Endothelial cell of umbilical vein (primary cell): ENCODE measurements at regions not wholly inside any gene's neighbourhood (a gene's known extent, or its start where the extent isn't known, plus 50 kb on each side); places are given as distances from the start of the nearest gene placed in this dataset.

Experiments used
- BruUV-seq: library from RNA; stranded (reverse); fragments of 400-500 nt; replicated peaks from 2 replicates; lab custom pipeline; 2021; lab: Mats Ljungman, UMichigan
- CTCF ChIA-PET: fragments of 300-600, 350-600 bp; sonication (Branson Sonifier 250); formaldehyde crosslinking; loops from one replicate; lab custom pipeline; 2021; ENCODE audit warnings: antibody characterized with exemption, inconsistent platforms; lab: Charles Lee
- POLR2A ChIA-PET: fragments of 300-600, 350-600 bp; sonication (Branson Sonifier 250); formaldehyde crosslinking; loops from one replicate; lab custom pipeline; 2021; ENCODE audit warnings: antibody characterized with exemption, inconsistent platforms; lab: Charles Lee
- DNase-seq: peaks from one replicate; pipeline ENCODE4 v3.0.0-alpha.2; 2011; ENCODE audit warnings: low read depth, low spot score
- FAIRE-seq: peaks from 2 replicates; lab custom pipeline; 2011; peaks lifted over from hg19 to GRCh38; lab: Jason Lieb, UNC
- H2AFZ ChIP-seq: 2 replicates; pipeline ENCODE4 v1.6.0; 2012; ENCODE audit warnings: low read depth, low read length, control low read depth, inconsistent platforms
- H3K27ac ChIP-seq: 2 replicates; pipeline ENCODE4 v1.5.1; 2011; ENCODE audit warnings: low read depth, mild to moderate bottlenecking, control low read depth, low read length, moderate library complexity; ENCODE audit not compliant: insufficient read depth
- H3K27me3 ChIP-seq, 2 experiments: 2 replicates each; pipeline versions ENCODE4 v1.6.0 to v1.6.1; 2011; ENCODE audit warnings: low read length in 2 of 2, mixed read lengths in 1 of 2; ENCODE audit not compliant: control insufficient read depth in 2 of 2, insufficient read depth in 2 of 2
- H3K36me3 ChIP-seq, 2 experiments: 2 replicates in 1 of 2; 3 replicates in 1 of 2; pipeline ENCODE4 v1.5.1; 2011; ENCODE audit warnings: low read length in 2 of 2, mild to moderate bottlenecking in 1 of 2, moderate library complexity in 1 of 2; ENCODE audit not compliant: control insufficient read depth in 2 of 2, insufficient read depth in 2 of 2; ENCODE audit errors: extremely low read depth in 1 of 2
- H3K4me1 ChIP-seq: 3 replicates; pipeline ENCODE4 v1.5.1; 2011; ENCODE audit warnings: mild to moderate bottlenecking, low read length; ENCODE audit not compliant: control insufficient read depth, insufficient read depth; ENCODE audit errors: extremely low read depth
- H3K4me2 ChIP-seq: 2 replicates; pipeline ENCODE4 v1.6.1; 2011; ENCODE audit warnings: low read length, control low read depth, mixed read lengths; ENCODE audit not compliant: insufficient read depth
- H3K4me3 ChIP-seq, 3 experiments: fragments of 200-600 bp in 1 of 3; sonication (generic), shearing (Covaris generic) in 1 of 3; replicated peaks in 1 of 3; 2 replicates each; pipeline ENCODE4 v1.5.1; 2011 to 2016; ENCODE audit warnings: control low read depth in 3 of 3, low read length in 3 of 3, mild to moderate bottlenecking in 2 of 3, inconsistent platforms in 1 of 3, low read depth in 1 of 3, moderate library complexity in 1 of 3; ENCODE audit not compliant: insufficient read depth in 1 of 3
- H3K79me2 ChIP-seq: 2 replicates; pipeline ENCODE4 v1.6.0; 2012; ENCODE audit warnings: low read length, inconsistent platforms; ENCODE audit not compliant: control insufficient read depth, insufficient read depth
- H3K9ac ChIP-seq: replicated peaks from 2 replicates; pipeline ENCODE3; 2011; ENCODE audit warnings: low read length, control low read depth; ENCODE audit not compliant: insufficient read depth; ENCODE audit errors: extremely low read depth
- H3K9me1 ChIP-seq: replicated peaks from 3 replicates; pipeline ENCODE4 v1.6.0; 2011; ENCODE audit warnings: mild to moderate bottlenecking, low read length; ENCODE audit not compliant: control insufficient read depth, insufficient read depth; ENCODE audit errors: extremely low read depth
- H3K9me3 ChIP-seq: replicated peaks from 2 replicates; pipeline ENCODE4 v1.5.1; 2012; ENCODE audit warnings: low read length, inconsistent platforms; ENCODE audit not compliant: control insufficient read depth, insufficient read depth
- H4K20me1 ChIP-seq: replicated peaks from 2 replicates; pipeline ENCODE3; 2011; ENCODE audit warnings: mild to moderate bottlenecking, low read length; ENCODE audit not compliant: control insufficient read depth, insufficient read depth; ENCODE audit errors: extremely low read depth
- EZH2 ChIP-seq: IDR thresholded peaks from 2 replicates; pipeline ENCODE4 v1.6.1; 2012; ENCODE audit warnings: borderline replicate concordance, low read depth, mild to moderate bottlenecking, moderate library complexity, low read length, inconsistent platforms; ENCODE audit not compliant: severe bottlenecking
- FOS ChIP-seq: IDR thresholded peaks from 2 replicates; pipeline ENCODE4 v1.6.1; 2011; ENCODE audit warnings: mild to moderate bottlenecking, low read length, moderate library complexity, borderline replicate concordance; ENCODE audit not compliant: insufficient read depth
- GATA2 ChIP-seq: IDR thresholded peaks from 2 replicates; pipeline ENCODE4 v1.7.0; 2011; ENCODE audit warnings: low read depth, mild to moderate bottlenecking, moderate library complexity, mixed read lengths, low read length; ENCODE audit not compliant: insufficient read length, insufficient read depth
- JUN ChIP-seq: IDR thresholded peaks from 2 replicates; pipeline ENCODE4 v1.6.1; 2011; ENCODE audit warnings: borderline replicate concordance, low read depth; ENCODE audit not compliant: insufficient read length, insufficient read depth
- MAX ChIP-seq: IDR thresholded peaks from 2 replicates; pipeline ENCODE4 v1.6.1; 2011; ENCODE audit not compliant: insufficient read depth, insufficient read length
- MYC ChIP-seq: IDR thresholded peaks from one replicate; pipeline ENCODE4 v1.6.1; 2011; ENCODE audit warnings: mild to moderate bottlenecking, low read depth, low read length
- POLR2AphosphoS5 ChIP-seq: IDR thresholded peaks from 2 replicates; pipeline ENCODE4 v1.6.1; 2012; ENCODE audit warnings: low read depth, mild to moderate bottlenecking, control low read depth, low read length, moderate library complexity; ENCODE audit not compliant: insufficient read depth
- dilution Hi-C: fragments of 300-500 bp; cut with MboI; formaldehyde crosslinking; loops from one replicate; pipeline ENCODE4 v1.15.0; 2019; ENCODE audit warnings: low sequenced_read_pairs; ENCODE audit not compliant: extremely low pct_ligation_motif_present
- intact Hi-C: fragments of 100-400 bp; cut with micrococcal nuclease; formaldehyde crosslinking; loops from one replicate; pipeline ENCODE4 v1.10.0; 2022
- TF ChIP-seq, protein P1 (sequence below), 2 donors: IDR thresholded peaks; 1 replicate in 1 of 2; 2 replicates in 1 of 2; pipeline ENCODE4 v1.5.1; 2011; ENCODE audit warnings: low read length in 2 of 2, mild to moderate bottlenecking in 2 of 2, moderate library complexity in 2 of 2, control low read depth in 1 of 2, inconsistent platforms in 1 of 2, low read depth in 1 of 2; ENCODE audit not compliant: insufficient read depth in 1 of 2; ENCODE audit errors: extremely low read depth in 1 of 2

GRCh38 chr12:70096759-70097410 is 146.3 kb upstream of the CNOT2 start:
- no peak for FAIRE-seq
- Histone ChIP-seq H3K9me3 (no peaks in the 10 kb centered on the region), H3K27me3 (peaks cover 0 to 1% of the 10 kb centered on the region in 2 experiments), H3K4me3 (no peak overlapping the region), H3K79me2 (no peaks in the 10 kb centered on the region), H3K36me3 (no peaks in the 10 kb centered on the region), H3K27ac (no peak overlapping the region), H3K4me1 (no peaks in the 10 kb centered on the region), H4K20me1 (no peaks in the 10 kb centered on the region), H3K9ac (no peak overlapping the region), H3K9me1 (no peaks in the 10 kb centered on the region), H3K4me2 (no peak overlapping the region), H2AFZ (no peak overlapping the region)
- DNase-seq = no peak
- TF ChIP-seq GATA2 (no peak), MYC (no peak), POLR2AphosphoS5 (no peak), FOS (no peak), MAX (no peak), JUN (no peak), EZH2 (no peak)
- TF ChIP-seq, protein P1, sequence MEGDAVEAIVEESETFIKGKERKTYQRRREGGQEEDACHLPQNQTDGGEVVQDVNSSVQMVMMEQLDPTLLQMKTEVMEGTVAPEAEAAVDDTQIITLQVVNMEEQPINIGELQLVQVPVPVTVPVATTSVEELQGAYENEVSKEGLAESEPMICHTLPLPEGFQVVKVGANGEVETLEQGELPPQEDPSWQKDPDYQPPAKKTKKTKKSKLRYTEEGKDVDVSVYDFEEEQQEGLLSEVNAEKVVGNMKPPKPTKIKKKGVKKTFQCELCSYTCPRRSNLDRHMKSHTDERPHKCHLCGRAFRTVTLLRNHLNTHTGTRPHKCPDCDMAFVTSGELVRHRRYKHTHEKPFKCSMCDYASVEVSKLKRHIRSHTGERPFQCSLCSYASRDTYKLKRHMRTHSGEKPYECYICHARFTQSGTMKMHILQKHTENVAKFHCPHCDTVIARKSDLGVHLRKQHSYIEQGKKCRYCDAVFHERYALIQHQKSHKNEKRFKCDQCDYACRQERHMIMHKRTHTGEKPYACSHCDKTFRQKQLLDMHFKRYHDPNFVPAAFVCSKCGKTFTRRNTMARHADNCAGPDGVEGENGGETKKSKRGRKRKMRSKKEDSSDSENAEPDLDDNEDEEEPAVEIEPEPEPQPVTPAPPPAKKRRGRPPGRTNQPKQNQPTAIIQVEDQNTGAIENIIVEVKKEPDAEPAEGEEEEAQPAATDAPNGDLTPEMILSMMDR (IDR thresholded peaks at IDR 0.05; ENCODE audit: extremely low read depth in 1 of 2, insufficient read depth in 1 of 2, low read depth in 1 of 2, low read length in 2 of 2) = no peak
- intact Hi-C loops (no loop called here), dilution Hi-C loops (no loop called here)
- CTCF ChIA-PET = no interaction called here
- POLR2A ChIA-PET = no interaction called here
- no TSS peak for BruUV-seq
